Liver (tissue), 7 donors: ENCODE measurements at regions not wholly inside any gene's neighbourhood (a gene's known extent, or its start where the extent isn't known, plus 50 kb on each side); places are given as distances from the start of the nearest gene placed in this dataset.

Experiments used
- DNase-seq: peaks from one replicate; pipeline ENCODE4 v3.0.0-alpha.2; 2017; ENCODE audit warnings: low spot score
- H3K27ac ChIP-seq, 2 donors: one replicate each; pipeline ENCODE4 v1.7.0; 2013; ENCODE audit warnings: inconsistent platforms in 2 of 2, low read length in 2 of 2, control low read depth in 1 of 2, low read depth in 1 of 2, mild to moderate bottlenecking in 1 of 2
- H3K27me3 ChIP-seq, 4 donors: one replicate each; pipeline versions ENCODE4 v1.6.1 to v1.7.0; 2013; ENCODE audit warnings: low read length in 3 of 4, inconsistent platforms in 1 of 4, mild to moderate bottlenecking in 1 of 4, moderate library complexity in 1 of 4; ENCODE audit not compliant: control insufficient read depth in 4 of 4, insufficient read depth in 4 of 4
- H3K36me3 ChIP-seq, 4 donors: one replicate each; pipeline versions ENCODE4 v1.6.1 to v1.7.0; 2013; ENCODE audit warnings: low read length in 3 of 4, mild to moderate bottlenecking in 3 of 4, low read depth in 1 of 4, moderate library complexity in 1 of 4; ENCODE audit not compliant: control insufficient read depth in 4 of 4, insufficient read depth in 3 of 4
- H3K4me1 ChIP-seq, 4 donors: one replicate each; pipeline versions ENCODE4 v1.6.1 to v1.7.0; 2013; ENCODE audit warnings: low read length in 3 of 4, mild to moderate bottlenecking in 3 of 4, moderate library complexity in 1 of 4; ENCODE audit not compliant: control insufficient read depth in 4 of 4, insufficient read depth in 4 of 4
- H3K4me3 ChIP-seq, 3 donors: one replicate each; pipeline versions ENCODE4 v1.6.1 to v1.7.0; 2013; ENCODE audit warnings: low read length in 3 of 3, control low read depth in 1 of 3, low read depth in 1 of 3, mild to moderate bottlenecking in 1 of 3
- H3K9ac ChIP-seq, 2 donors: one replicate each; pipeline ENCODE4 v1.7.0; 2013; ENCODE audit warnings: low read length in 2 of 2, mild to moderate bottlenecking in 2 of 2, moderate library complexity in 2 of 2, control low read depth in 1 of 2, low read depth in 1 of 2
- H3K9me3 ChIP-seq, 4 donors: one replicate each; pipeline versions ENCODE4 v1.6.1 to v1.7.0; 2013; ENCODE audit warnings: low read length in 3 of 4; ENCODE audit not compliant: control insufficient read depth in 4 of 4
- EGR1 ChIP-seq, 2 donors: IDR thresholded peaks; 2 replicates each; pipeline ENCODE4 v1.6.1; 2016 to 2018; ENCODE audit warnings: antibody characterized with exemption in 2 of 2, low read depth in 2 of 2
- GABPA ChIP-seq, 2 donors: IDR thresholded peaks in 1 of 2; conservative IDR thresholded peaks in 1 of 2; 2 replicates each; pipeline ENCODE4 v1.6.1; 2016; ENCODE audit warnings: antibody characterized with exemption in 2 of 2, mild to moderate bottlenecking in 1 of 2, moderate library complexity in 1 of 2
- HNF4A ChIP-seq, 2 donors: conservative IDR thresholded peaks; 2 replicates each; pipeline ENCODE4 v1.6.1; 2016; ENCODE audit warnings: antibody characterized with exemption in 2 of 2, mild to moderate bottlenecking in 2 of 2
- HNF4G ChIP-seq: IDR thresholded peaks from 2 replicates; pipeline ENCODE4 v1.6.1; 2016; ENCODE audit warnings: antibody characterized with exemption
- JUND ChIP-seq, 2 donors: IDR thresholded peaks; 2 replicates each; pipeline ENCODE4 v1.6.1; 2016; ENCODE audit warnings: antibody characterized with exemption in 2 of 2
- NR2F2 ChIP-seq: IDR thresholded peaks from 2 replicates; pipeline ENCODE4 v1.6.1; 2016; ENCODE audit warnings: antibody characterized with exemption
- RAD21 ChIP-seq, 2 donors: IDR thresholded peaks; 2 replicates each; pipeline ENCODE4 v1.6.1; 2016; ENCODE audit warnings: antibody characterized with exemption in 2 of 2, mild to moderate bottlenecking in 2 of 2
- RXRA ChIP-seq, 2 donors: IDR thresholded peaks; 2 replicates each; pipeline ENCODE4 v1.6.1; 2017 to 2018; ENCODE audit warnings: antibody characterized with exemption in 2 of 2, mild to moderate bottlenecking in 1 of 2
- SP1 ChIP-seq: IDR thresholded peaks from 2 replicates; pipeline ENCODE4 v1.6.1; 2018; ENCODE audit warnings: antibody characterized with exemption, mild to moderate bottlenecking
- TAF1 ChIP-seq: conservative IDR thresholded peaks from 2 replicates; pipeline ENCODE4 v1.6.1; 2016; ENCODE audit warnings: antibody characterized with exemption, mild to moderate bottlenecking
- TF ChIP-seq, protein P1 (sequence below): IDR thresholded peaks from 2 replicates; pipeline ENCODE4 v1.6.1; 2016; ENCODE audit warnings: antibody characterized with exemption
- TF ChIP-seq, protein P2 (sequence below): IDR thresholded peaks from 2 replicates; pipeline ENCODE4 v1.6.1; 2016; ENCODE audit warnings: antibody characterized with exemption
- TF ChIP-seq, protein P3 (sequence below): IDR thresholded peaks from 2 replicates; pipeline ENCODE4 v1.6.1; 2016; ENCODE audit warnings: antibody characterized with exemption, mild to moderate bottlenecking
- TF ChIP-seq, protein P4 (sequence below): fragments of 150-350 bp; IDR thresholded peaks from 2 replicates; pipeline ENCODE4 v1.5.1; 2017; ENCODE audit warnings: improper control_type of control experiment, low read depth, low read length; ENCODE audit not compliant: missing input control
- TF ChIP-seq, protein P5 (sequence below): IDR thresholded peaks from 2 replicates; pipeline ENCODE4 v1.6.1; 2016; ENCODE audit warnings: antibody characterized with exemption
- donor health status: healthy.
- donor health status: healthy.
- donor health status: healthy.
- donor health status: healthy.

DNA sequence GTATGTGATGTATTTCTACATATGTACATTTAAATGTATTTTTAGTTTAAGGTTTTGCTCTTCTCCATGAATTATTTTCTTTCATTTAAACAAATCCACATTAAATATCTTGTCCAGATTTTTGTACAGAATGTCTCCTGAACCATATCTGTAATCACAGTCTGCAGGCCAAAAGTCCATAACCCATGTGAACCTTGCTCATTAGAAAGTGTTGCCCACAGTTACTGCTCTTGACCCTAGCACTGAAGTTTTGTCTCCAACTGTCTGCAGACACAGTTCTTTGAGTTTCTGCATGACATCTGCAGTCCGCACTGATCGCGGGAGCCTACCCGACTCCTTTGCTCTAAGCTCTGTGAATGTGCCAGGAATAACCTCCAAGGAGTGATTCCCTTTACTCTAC is 626.2 kb upstream of the SLC10A2 start (continued):
- TF ChIP-seq EGR1 (IDR thresholded peaks at IDR 0.05; ENCODE audit: low read depth in 2 of 2), result no peak
- TF ChIP-seq HNF4A (conservative IDR thresholded peaks at IDR 0.05), result peak; percentile 94 to 97
- TF ChIP-seq RXRA (IDR thresholded peaks at IDR 0.05), result peak; percentile 66 to 74
- TF ChIP-seq, protein P1, sequence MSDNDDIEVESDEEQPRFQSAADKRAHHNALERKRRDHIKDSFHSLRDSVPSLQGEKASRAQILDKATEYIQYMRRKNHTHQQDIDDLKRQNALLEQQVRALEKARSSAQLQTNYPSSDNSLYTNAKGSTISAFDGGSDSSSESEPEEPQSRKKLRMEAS, result no peak
- TF ChIP-seq GABPA (IDR thresholded peaks at IDR 0.05 in 1 of 2, conservative IDR thresholded peaks at IDR 0.05 in 1 of 2), result no peak
- TF ChIP-seq, protein P2, sequence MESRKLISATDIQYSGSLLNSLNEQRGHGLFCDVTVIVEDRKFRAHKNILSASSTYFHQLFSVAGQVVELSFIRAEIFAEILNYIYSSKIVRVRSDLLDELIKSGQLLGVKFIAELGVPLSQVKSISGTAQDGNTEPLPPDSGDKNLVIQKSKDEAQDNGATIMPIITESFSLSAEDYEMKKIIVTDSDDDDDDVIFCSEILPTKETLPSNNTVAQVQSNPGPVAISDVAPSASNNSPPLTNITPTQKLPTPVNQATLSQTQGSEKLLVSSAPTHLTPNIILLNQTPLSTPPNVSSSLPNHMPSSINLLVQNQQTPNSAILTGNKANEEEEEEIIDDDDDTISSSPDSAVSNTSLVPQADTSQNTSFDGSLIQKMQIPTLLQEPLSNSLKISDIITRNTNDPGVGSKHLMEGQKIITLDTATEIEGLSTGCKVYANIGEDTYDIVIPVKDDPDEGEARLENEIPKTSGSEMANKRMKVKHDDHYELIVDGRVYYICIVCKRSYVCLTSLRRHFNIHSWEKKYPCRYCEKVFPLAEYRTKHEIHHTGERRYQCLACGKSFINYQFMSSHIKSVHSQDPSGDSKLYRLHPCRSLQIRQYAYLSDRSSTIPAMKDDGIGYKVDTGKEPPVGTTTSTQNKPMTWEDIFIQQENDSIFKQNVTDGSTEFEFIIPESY, result no peak

DNA sequence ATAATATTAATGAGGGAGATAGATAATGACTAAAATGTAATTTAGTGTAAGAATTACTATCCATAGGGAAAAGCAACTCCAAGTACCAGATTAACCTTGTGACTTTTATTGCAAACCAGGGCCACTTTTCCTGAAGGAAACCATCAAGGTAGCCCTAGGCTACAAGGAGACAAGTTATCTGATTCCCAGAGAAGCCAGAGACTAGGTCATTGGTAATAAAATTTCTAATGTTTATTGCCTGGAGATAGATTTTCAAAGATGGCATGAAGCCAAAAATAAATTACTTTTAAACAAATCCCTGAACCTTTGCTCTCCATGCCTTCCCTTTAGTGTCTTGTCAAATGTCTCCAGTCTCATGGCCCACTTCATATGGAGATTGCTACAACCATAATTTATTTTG is 610.1 kb upstream of the SLC10A2 start:
- no peaks in the 10 kb centered on the region for H3K9me3 ChIP-seq
- DNase-seq, result no peak
- H3K27me3 ChIP-seq, result no peaks in the 10 kb centered on the region
- H3K36me3 ChIP-seq, result no peaks in the 10 kb centered on the region
- TF ChIP-seq, protein P3, sequence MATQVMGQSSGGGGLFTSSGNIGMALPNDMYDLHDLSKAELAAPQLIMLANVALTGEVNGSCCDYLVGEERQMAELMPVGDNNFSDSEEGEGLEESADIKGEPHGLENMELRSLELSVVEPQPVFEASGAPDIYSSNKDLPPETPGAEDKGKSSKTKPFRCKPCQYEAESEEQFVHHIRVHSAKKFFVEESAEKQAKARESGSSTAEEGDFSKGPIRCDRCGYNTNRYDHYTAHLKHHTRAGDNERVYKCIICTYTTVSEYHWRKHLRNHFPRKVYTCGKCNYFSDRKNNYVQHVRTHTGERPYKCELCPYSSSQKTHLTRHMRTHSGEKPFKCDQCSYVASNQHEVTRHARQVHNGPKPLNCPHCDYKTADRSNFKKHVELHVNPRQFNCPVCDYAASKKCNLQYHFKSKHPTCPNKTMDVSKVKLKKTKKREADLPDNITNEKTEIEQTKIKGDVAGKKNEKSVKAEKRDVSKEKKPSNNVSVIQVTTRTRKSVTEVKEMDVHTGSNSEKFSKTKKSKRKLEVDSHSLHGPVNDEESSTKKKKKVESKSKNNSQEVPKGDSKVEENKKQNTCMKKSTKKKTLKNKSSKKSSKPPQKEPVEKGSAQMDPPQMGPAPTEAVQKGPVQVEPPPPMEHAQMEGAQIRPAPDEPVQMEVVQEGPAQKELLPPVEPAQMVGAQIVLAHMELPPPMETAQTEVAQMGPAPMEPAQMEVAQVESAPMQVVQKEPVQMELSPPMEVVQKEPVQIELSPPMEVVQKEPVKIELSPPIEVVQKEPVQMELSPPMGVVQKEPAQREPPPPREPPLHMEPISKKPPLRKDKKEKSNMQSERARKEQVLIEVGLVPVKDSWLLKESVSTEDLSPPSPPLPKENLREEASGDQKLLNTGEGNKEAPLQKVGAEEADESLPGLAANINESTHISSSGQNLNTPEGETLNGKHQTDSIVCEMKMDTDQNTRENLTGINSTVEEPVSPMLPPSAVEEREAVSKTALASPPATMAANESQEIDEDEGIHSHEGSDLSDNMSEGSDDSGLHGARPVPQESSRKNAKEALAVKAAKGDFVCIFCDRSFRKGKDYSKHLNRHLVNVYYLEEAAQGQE, result no peak
- TF ChIP-seq HNF4G, result no peak
- no peak for TF ChIP-seq GABPA (IDR thresholded peaks at IDR 0.05 in 1 of 2, conservative IDR thresholded peaks at IDR 0.05 in 1 of 2)
- TF ChIP-seq, protein P1, result no peak
- no peak for TF ChIP-seq RXRA (IDR thresholded peaks at IDR 0.05)
- TF ChIP-seq, protein P2, result no peak
- TF ChIP-seq JUND (IDR thresholded peaks at IDR 0.05), result no peak
- no peak for TF ChIP-seq RAD21 (IDR thresholded peaks at IDR 0.05)
- TF ChIP-seq, protein P4, sequence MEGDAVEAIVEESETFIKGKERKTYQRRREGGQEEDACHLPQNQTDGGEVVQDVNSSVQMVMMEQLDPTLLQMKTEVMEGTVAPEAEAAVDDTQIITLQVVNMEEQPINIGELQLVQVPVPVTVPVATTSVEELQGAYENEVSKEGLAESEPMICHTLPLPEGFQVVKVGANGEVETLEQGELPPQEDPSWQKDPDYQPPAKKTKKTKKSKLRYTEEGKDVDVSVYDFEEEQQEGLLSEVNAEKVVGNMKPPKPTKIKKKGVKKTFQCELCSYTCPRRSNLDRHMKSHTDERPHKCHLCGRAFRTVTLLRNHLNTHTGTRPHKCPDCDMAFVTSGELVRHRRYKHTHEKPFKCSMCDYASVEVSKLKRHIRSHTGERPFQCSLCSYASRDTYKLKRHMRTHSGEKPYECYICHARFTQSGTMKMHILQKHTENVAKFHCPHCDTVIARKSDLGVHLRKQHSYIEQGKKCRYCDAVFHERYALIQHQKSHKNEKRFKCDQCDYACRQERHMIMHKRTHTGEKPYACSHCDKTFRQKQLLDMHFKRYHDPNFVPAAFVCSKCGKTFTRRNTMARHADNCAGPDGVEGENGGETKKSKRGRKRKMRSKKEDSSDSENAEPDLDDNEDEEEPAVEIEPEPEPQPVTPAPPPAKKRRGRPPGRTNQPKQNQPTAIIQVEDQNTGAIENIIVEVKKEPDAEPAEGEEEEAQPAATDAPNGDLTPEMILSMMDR, result no peak
- TF ChIP-seq, protein P5, sequence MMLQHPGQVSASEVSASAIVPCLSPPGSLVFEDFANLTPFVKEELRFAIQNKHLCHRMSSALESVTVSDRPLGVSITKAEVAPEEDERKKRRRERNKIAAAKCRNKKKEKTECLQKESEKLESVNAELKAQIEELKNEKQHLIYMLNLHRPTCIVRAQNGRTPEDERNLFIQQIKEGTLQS, result no peak
- no peak for TF ChIP-seq SP1
- TF ChIP-seq NR2F2, result no peak
- no peak for TF ChIP-seq TAF1
- no peak for TF ChIP-seq EGR1 (IDR thresholded peaks at IDR 0.05; ENCODE audit: low read depth in 2 of 2)
- no peak overlapping the region for H3K9ac ChIP-seq
- no peak overlapping the region for H3K27ac ChIP-seq
- H3K4me1 ChIP-seq, result no peaks in the 10 kb centered on the region
- H3K4me3 ChIP-seq, result no peak overlapping the region
